ENCODE measurements at regions not wholly inside any gene's neighbourhood (a gene's known extent, or its start where the extent isn't known, plus 50 kb on each side); places are given as distances from the start of the nearest gene placed in this dataset.
"Not testable (repeated sequence)": the region's sequence is repeated elsewhere in the genome, so short reads cannot be mapped to it uniquely, and the experiment has no call there.

GRCh38 chr1:29549728-29550118 lies 313.4 kb downstream of the PTPRU start:
- DNase-seq: not testable (repeated sequence)

- no peak for DNase-seq
Observed at GRCh38 chr1:29549001-29549400, 312.7 kb downstream of the PTPRU start.

- DNase-seq: no peak
Observed at GRCh38 chr1:29548091-29548490, 311.8 kb downstream of the PTPRU start.

- DNase-seq: no peak
Observed at GRCh38 chr1:29547300-29547699, 311.0 kb downstream of the PTPRU start.

- DNase-seq: no peak
Observed at GRCh38 chr1:29546496-29546895, 310.2 kb downstream of the PTPRU start.

GRCh38 chr1:29544406-29544805 lies 308.1 kb downstream of the PTPRU start:
- DNase-seq: no peak

- no peak for DNase-seq
Observed at GRCh38 chr1:29543586-29543985, 307.3 kb downstream of the PTPRU start.

GRCh38 chr1:29542548-29542947 lies 306.2 kb downstream of the PTPRU start:
- DNase-seq: no peak

- no peak for DNase-seq
Observed at GRCh38 chr1:29541631-29542030, 305.3 kb downstream of the PTPRU start.

GRCh38 chr1:29540801-29541357 lies 304.6 kb downstream of the PTPRU start:
- no peak for DNase-seq

- DNase-seq: no peak
Observed at GRCh38 chr1:29539971-29540370, 303.6 kb downstream of the PTPRU start.

GRCh38 chr1:29538586-29538985 lies 302.3 kb downstream of the PTPRU start:
- no peak for DNase-seq

- no peak for DNase-seq
Observed at GRCh38 chr1:29532751-29533150, 296.4 kb downstream of the PTPRU start.

GRCh38 chr1:29532285-29532684 lies 296.0 kb downstream of the PTPRU start:
- DNase-seq: no peak

- no peak for DNase-seq
Observed at GRCh38 chr1:29531596-29531995, 295.3 kb downstream of the PTPRU start.

- DNase-seq: no peak
Observed at GRCh38 chr1:29529677-29530278, 293.5 kb downstream of the PTPRU start.

GRCh38 chr1:29527314-29528004 lies 291.1 kb downstream of the PTPRU start:
- DNase-seq: no peak

- no peak for DNase-seq
Observed at GRCh38 chr1:29525941-29526340, 289.6 kb downstream of the PTPRU start.

- DNase-seq: no peak
Observed at GRCh38 chr1:29524285-29525065, 288.2 kb downstream of the PTPRU start.

GRCh38 chr1:29523576-29523975 lies 287.3 kb downstream of the PTPRU start:
- no peak for DNase-seq

- DNase-seq: no peak
Observed at GRCh38 chr1:29523136-29523535, 286.8 kb downstream of the PTPRU start.

- no peak for DNase-seq
Observed at GRCh38 chr1:29521811-29522580, 285.7 kb downstream of the PTPRU start.

GRCh38 chr1:29521438-29521715 lies 285.1 kb downstream of the PTPRU start:
- no peak for DNase-seq
